HCT116 (cell line): ENCODE measurements at regions not wholly inside any gene's neighbourhood (a gene's known extent, or its start where the extent isn't known, plus 50 kb on each side); places are given as distances from the start of the nearest gene placed in this dataset.

Source experiments
- ATAC-seq: fragments of 200-7000 bp; cut with Tn5 transposase; 2 replicates; pipeline ENCODE4 v1.9.1; 2020; ENCODE audit warnings: mild to moderate bottlenecking, moderate library complexity
- BruUV-seq: library from RNA; stranded (reverse); fragments of 400-500 nt; replicated peaks from 2 replicates; lab custom pipeline; 2021; lab: Mats Ljungman, UMichigan
- CTCF ChIA-PET: fragments of 300-600 bp; sonication (Branson Sonifier 250); formaldehyde crosslinking; loops from one replicate; lab custom pipeline; 2021; ENCODE audit warnings: antibody characterized with exemption; lab: Charles Lee
- POLR2A ChIA-PET: fragments of 300-600, 350-600 bp; sonication (Branson Sonifier 250); formaldehyde crosslinking; loops from one replicate; lab custom pipeline; 2021; ENCODE audit warnings: antibody characterized with exemption; lab: Charles Lee
- RAD21 ChIA-PET, 2 experiments: fragments of 300-600 bp; sonication (Branson Sonifier 250); formaldehyde crosslinking; loops; one replicate each; lab custom pipeline; 2023; ENCODE audit warnings: low total read pairs in 2 of 2; ENCODE audit not compliant: uncharacterized antibody in 2 of 2, unreplicated experiment in 2 of 2, low non-redundant PET in 1 of 2; lab: Charles Lee
- DNase-seq: peaks from one replicate; pipeline ENCODE4 v3.0.0-alpha.2; 2010; ENCODE audit warnings: low read depth, low spot score
- H2AFZ ChIP-seq: fragments of 200-600 bp; shearing (Covaris generic), sonication (generic); 2 replicates; pipeline ENCODE4 v1.6.1; 2017; ENCODE audit warnings: low read depth, mixed run types, mixed read lengths, antibody characterized with exemption, low read length; ENCODE audit not compliant: poor library complexity, severe bottlenecking
- H3K27ac ChIP-seq: 2 replicates; pipeline ENCODE4 v1.5.1; 2012; ENCODE audit warnings: low read depth, low read length
- H3K27me3 ChIP-seq: fragments of 200-600 bp; sonication (generic); 2 replicates; pipeline ENCODE4 v1.6.1; 2016; ENCODE audit warnings: mixed run types, low read length, mixed read lengths; ENCODE audit not compliant: insufficient read depth
- H3K36me3 ChIP-seq, 2 experiments: fragments of 200-500 bp in 1 of 2; fragments of 200-600 bp in 1 of 2; sonication (Bioruptor generic) in 1 of 2; sonication (generic) in 1 of 2; 2 replicates each; pipeline versions ENCODE4 v1.5.1 to v1.6.1; 2014 to 2016; ENCODE audit warnings: low read length in 2 of 2, inconsistent platforms in 1 of 2, mixed read lengths in 1 of 2, mixed run types in 1 of 2; ENCODE audit not compliant: insufficient read depth in 2 of 2, control insufficient read depth in 1 of 2
- H3K4me1 ChIP-seq, 2 experiments: fragments of 200-600 bp in 1 of 2; sonication (generic) in 1 of 2; 2 replicates each; pipeline versions ENCODE4 v1.5.1 to v1.6.1; 2012 to 2017; ENCODE audit warnings: low read length in 2 of 2, inconsistent platforms in 1 of 2, mild to moderate bottlenecking in 1 of 2, mixed read lengths in 1 of 2, mixed run types in 1 of 2, moderate library complexity in 1 of 2; ENCODE audit not compliant: insufficient read depth in 2 of 2, control insufficient read depth in 1 of 2
- H3K4me2 ChIP-seq: fragments of 200-600 bp; sonication (generic); 2 replicates; pipeline ENCODE4 v1.6.1; 2017; ENCODE audit warnings: mixed run types, low read length, mixed read lengths
- H3K4me3 ChIP-seq, 2 experiments: fragments of 200-600 bp in 1 of 2; sonication (generic) in 1 of 2; replicated peaks in 1 of 2; 2 replicates each; pipeline ENCODE4 v1.5.1; 2011 to 2016; ENCODE audit warnings: low read length in 2 of 2, control low read depth in 1 of 2, low read depth in 1 of 2, mild to moderate bottlenecking in 1 of 2, mixed read lengths in 1 of 2, mixed run types in 1 of 2
- H3K79me2 ChIP-seq: fragments of 200-600 bp; sonication (generic); 2 replicates; pipeline ENCODE4 v1.6.1; 2017; ENCODE audit warnings: mild to moderate bottlenecking, mixed run types, low read length, moderate library complexity, mixed read lengths; ENCODE audit not compliant: insufficient read depth
- H3K9ac ChIP-seq: fragments of 200-600 bp; sonication (generic); 2 replicates; pipeline ENCODE4 v1.6.1; 2016; ENCODE audit warnings: low read length, mixed read lengths
- H3K9me2 ChIP-seq: fragments of 200-600 bp; sonication (generic), shearing (Covaris generic); 2 replicates; pipeline ENCODE4 v1.6.1; 2017; ENCODE audit warnings: mixed run types, mild to moderate bottlenecking, moderate library complexity; ENCODE audit not compliant: insufficient read depth
- H3K9me3 ChIP-seq, 2 experiments: fragments of 200-500 bp in 1 of 2; fragments of 200-600 bp in 1 of 2; sonication (Bioruptor generic) in 1 of 2; sonication (generic) in 1 of 2; 2 replicates each; pipeline ENCODE4 v1.6.1; 2014 to 2017; ENCODE audit warnings: low read length in 2 of 2, mixed read lengths in 2 of 2, inconsistent platforms in 1 of 2, low read depth in 1 of 2, mild to moderate bottlenecking in 1 of 2, mixed run types in 1 of 2, moderate library complexity in 1 of 2; ENCODE audit not compliant: control insufficient read depth in 1 of 2, insufficient read depth in 1 of 2
- H4K20me1 ChIP-seq: fragments of 200-600 bp; sonication (generic), shearing (Covaris generic); 2 replicates; pipeline ENCODE4 v1.6.1; 2017; ENCODE audit warnings: mixed run types, mild to moderate bottlenecking, moderate library complexity; ENCODE audit not compliant: insufficient read depth
- CBX3 ChIP-seq: IDR thresholded peaks from 2 replicates; pipeline ENCODE4 v1.6.1; 2012; ENCODE audit warnings: low read depth
- CEBPB ChIP-seq: IDR thresholded peaks from 2 replicates; pipeline ENCODE4 v1.6.1; 2012; ENCODE audit warnings: low read depth
- CTCF ChIP-seq, 3 experiments: fragments of 200-600 bp in 1 of 3; sonication (generic) in 1 of 3; IDR thresholded peaks in 2 of 3; conservative IDR thresholded peaks in 1 of 3; 2 replicates each; pipeline ENCODE4 v1.5.1; 2012 to 2017; ENCODE audit warnings: low read depth in 2 of 3, low read length in 2 of 3, antibody characterized with exemption in 1 of 3, borderline replicate concordance in 1 of 3, control low read depth in 1 of 3, mild to moderate bottlenecking in 1 of 3, mixed read lengths in 1 of 3, mixed run types in 1 of 3, moderate library complexity in 1 of 3; ENCODE audit not compliant: insufficient read depth in 1 of 3
- FOSL1 ChIP-seq: IDR thresholded peaks from 2 replicates; pipeline ENCODE4 v1.6.1; 2012; ENCODE audit warnings: low read depth
- JUND ChIP-seq: IDR thresholded peaks from 2 replicates; pipeline ENCODE4 v1.6.1; 2012
- POLR2AphosphoS5 ChIP-seq: IDR thresholded peaks from 2 replicates; pipeline ENCODE4 v1.6.1; 2011; ENCODE audit warnings: mild to moderate bottlenecking, low read depth, low read length, moderate library complexity
- SIN3A ChIP-seq: IDR thresholded peaks from 2 replicates; pipeline ENCODE4 v1.6.1; 2012; ENCODE audit warnings: low read depth
- SP1 ChIP-seq: IDR thresholded peaks from 2 replicates; pipeline ENCODE4 v1.6.1; 2012; ENCODE audit warnings: low read depth
- TCF7L2 ChIP-seq: IDR thresholded peaks from 2 replicates; pipeline ENCODE4 v1.7.0; 2011; ENCODE audit warnings: borderline replicate concordance, inconsistent platforms; ENCODE audit not compliant: insufficient read depth, insufficient read length; ENCODE audit errors: extremely low read depth
- YY1 ChIP-seq: IDR thresholded peaks from 2 replicates; pipeline ENCODE4 v1.6.1; 2011; ENCODE audit warnings: low read length, low read depth, moderate library complexity, mild to moderate bottlenecking; ENCODE audit not compliant: insufficient replicate concordance; ENCODE audit errors: extremely low read depth
- ZNF274 ChIP-seq: fragments of 200-500 bp; sonication (Bioruptor generic); IDR thresholded peaks from 2 replicates; pipeline ENCODE4 v1.6.1; 2014; ENCODE audit warnings: mild to moderate bottlenecking, low read depth, low read length, inconsistent platforms
- intact Hi-C: fragments of 100-400 bp; cut with micrococcal nuclease; formaldehyde crosslinking; loops from 2 replicates; pipeline ENCODE4 v1.10.0; 2022

GRCh38 chr2:200136655-200137054 lies 169.8 kb upstream of the SPATS2L start:
- no peaks in the 10 kb centered on the region; the same call in 1 of the 2 replicates for H3K9me2 ChIP-seq
- ChIA-PET CTCF (no interaction called here), RAD21 (no interaction called here), POLR2A (no interaction called here)
- no peak overlapping the region for H3K9ac ChIP-seq
- intact Hi-C loops: no loop called here
- no peaks in the 10 kb centered on the region for H4K20me1 ChIP-seq
- no TSS peak for BruUV-seq
- ATAC-seq (no peak), DNase-seq (no peak)
- H3K4me1 ChIP-seq: no peaks in the 10 kb centered on the region
- H3K4me3 ChIP-seq: no peak overlapping the region
- TF ChIP-seq CTCF (IDR thresholded peaks at IDR 0.05 in 2 of 3, conservative IDR thresholded peaks at IDR 0.05 in 1 of 3; ENCODE audit: borderline replicate concordance in 1 of 3, insufficient read depth in 1 of 3, low read depth in 2 of 3, low read length in 2 of 3): no peak
- no peak for TF ChIP-seq CBX3
- no peak for TF ChIP-seq CEBPB
- no peak for TF ChIP-seq JUND
- TF ChIP-seq YY1: no peak
- TF ChIP-seq POLR2AphosphoS5: no peak
- TF ChIP-seq SP1: no peak
- no peak for TF ChIP-seq FOSL1
- no peak for TF ChIP-seq ZNF274
- no peaks in the 10 kb centered on the region for H3K9me3 ChIP-seq
- H3K27me3 ChIP-seq: no peaks in the 10 kb centered on the region
- no peak overlapping the region for H2AFZ ChIP-seq
- H3K36me3 ChIP-seq: no peaks in the 10 kb centered on the region
- no peaks in the 10 kb centered on the region for H3K79me2 ChIP-seq
- H3K27ac ChIP-seq: no peak overlapping the region
- H3K4me2 ChIP-seq: no peak overlapping the region

- H3K4me1 ChIP-seq: no peaks in the 10 kb centered on the region
- no peaks in the 10 kb centered on the region; the same call in 1 of the 2 replicates for H3K9me2 ChIP-seq
- no peak for DNase-seq
- ChIA-PET CTCF (no interaction called here), RAD21 (no interaction called here), POLR2A (no interaction called here)
- no peak overlapping the region for H3K9ac ChIP-seq
- H3K79me2 ChIP-seq: no peaks in the 10 kb centered on the region
- no peaks in the 10 kb centered on the region for H3K9me3 ChIP-seq
- no peaks in the 10 kb centered on the region for H3K36me3 ChIP-seq
- intact Hi-C loops: no loop called here
- no peaks in the 10 kb centered on the region for H4K20me1 ChIP-seq
- no peak overlapping the region for H3K27ac ChIP-seq
- H3K4me3 ChIP-seq: no peak overlapping the region
- no TSS peak for BruUV-seq
- H2AFZ ChIP-seq: no peak overlapping the region
- TF ChIP-seq TCF7L2 (no peak), SIN3A (no peak)
- H3K27me3 ChIP-seq: no peaks in the 10 kb centered on the region
- no peak overlapping the region for H3K4me2 ChIP-seq
- ATAC-seq: no peak
These were observed 169.2 kb upstream of the SPATS2L start for GRCh38 chr2:200137271-200137670.
